Kidney tubule cell (primary cell): ENCODE measurements at regions not wholly inside any gene's neighbourhood (a gene's known extent, or its start where the extent isn't known, plus 50 kb on each side); places are given as distances from the start of the nearest gene placed in this dataset.

ENCODE experiments used
- DNase-seq: peaks from one replicate; pipeline ENCODE4 v3.0.0-alpha.2; 2018; ENCODE audit warnings: low spot score

- DNase-seq, result no peak
Observed at GRCh38 chr14:86626530-86626929, 1096.6 kb downstream of the FLRT2 start.

DNA sequence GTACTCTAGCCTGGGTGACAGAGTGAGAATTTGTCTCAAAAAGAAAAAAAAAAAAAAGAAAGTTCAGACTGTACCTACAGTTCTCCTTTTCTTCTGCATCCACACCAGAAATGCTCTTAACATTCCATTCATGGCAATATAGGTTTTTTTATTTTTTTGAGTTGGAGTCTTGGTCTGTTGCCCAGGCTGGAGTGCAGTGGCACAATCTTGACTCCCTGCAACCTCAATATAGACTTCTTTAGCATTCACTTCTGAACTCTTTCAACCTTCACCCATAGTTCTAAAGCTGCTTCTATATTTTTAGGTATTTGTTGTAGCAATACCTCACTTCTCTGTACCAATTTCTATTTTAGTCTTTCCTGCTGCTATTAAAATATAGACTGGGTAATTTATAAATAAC is 1095.7 kb downstream of the FLRT2 start:
- no peak for DNase-seq

GRCh38 chr14:86619726-86620125 is 1089.8 kb downstream of the FLRT2 start:
- DNase-seq, result no peak

- no peak for DNase-seq
Observed at GRCh38 chr14:86613786-86614185, 1083.8 kb downstream of the FLRT2 start.

DNA sequence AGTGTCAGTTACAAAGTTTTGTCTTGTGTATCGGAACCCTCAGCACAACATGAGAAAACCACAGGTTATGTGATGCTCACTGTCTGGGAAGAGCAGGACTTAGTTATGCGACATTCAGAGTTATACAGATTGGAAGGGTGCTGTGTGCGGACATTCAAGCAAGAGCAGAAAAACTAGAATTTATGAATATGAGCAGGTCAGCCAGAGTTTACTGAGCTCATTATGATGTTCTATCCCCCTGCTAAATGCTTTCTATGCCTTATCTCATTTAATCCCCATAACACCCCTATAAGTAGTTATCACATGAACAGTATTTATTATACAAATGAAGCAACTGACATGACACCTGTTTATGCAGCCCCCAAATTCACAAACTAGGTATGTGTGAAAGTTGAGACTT is 1083.2 kb downstream of the FLRT2 start:
- DNase-seq, result no peak

DNA sequence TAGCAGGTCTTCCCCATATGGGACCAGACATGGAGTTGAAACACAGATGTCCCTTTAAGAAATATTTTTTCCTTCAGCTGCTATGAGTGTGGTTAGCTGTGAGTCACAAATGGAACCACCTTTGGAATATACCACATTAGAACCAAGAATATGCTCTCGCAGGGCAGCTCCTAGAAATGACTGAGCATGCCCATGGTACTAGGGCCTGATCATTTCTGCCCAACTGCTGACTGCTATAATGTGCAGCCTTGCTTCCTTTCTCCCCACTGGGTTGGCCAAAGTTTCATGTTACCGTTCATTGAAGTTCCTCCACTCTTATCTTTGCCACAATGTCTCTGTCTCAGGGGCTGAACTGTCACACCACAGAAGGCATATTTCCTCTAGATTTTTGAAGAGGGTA is 1074.6 kb downstream of the FLRT2 start:
- peak; percentile 11 for DNase-seq

GRCh38 chr14:86602263-86602662 is 1072.3 kb downstream of the FLRT2 start:
- DNase-seq, result no peak

- DNase-seq, result no peak
Observed at GRCh38 chr14:86601813-86602212, 1071.9 kb downstream of the FLRT2 start.

DNA sequence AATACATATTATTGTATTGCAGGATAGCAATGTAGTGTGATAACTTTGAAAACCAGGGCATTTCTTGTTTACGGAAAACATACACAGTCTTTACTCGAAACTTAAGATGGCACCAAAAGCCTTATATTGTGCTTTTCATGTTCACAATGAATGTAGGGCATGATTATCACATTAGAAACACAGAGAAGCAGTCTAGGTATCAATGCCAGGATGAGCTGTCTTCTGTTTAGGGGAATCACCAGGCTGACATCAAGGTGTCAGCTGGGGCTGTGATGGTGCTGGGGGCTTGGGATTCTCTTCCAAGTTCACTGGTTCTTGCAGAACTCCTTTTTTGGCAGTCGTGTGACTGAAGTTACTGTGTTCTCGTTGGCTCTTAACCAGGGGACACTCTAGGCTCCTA is 1067.3 kb downstream of the FLRT2 start:
- DNase-seq, result no peak

GRCh38 chr14:86596024-86596423 is 1066.1 kb downstream of the FLRT2 start:
- no peak for DNase-seq

DNA sequence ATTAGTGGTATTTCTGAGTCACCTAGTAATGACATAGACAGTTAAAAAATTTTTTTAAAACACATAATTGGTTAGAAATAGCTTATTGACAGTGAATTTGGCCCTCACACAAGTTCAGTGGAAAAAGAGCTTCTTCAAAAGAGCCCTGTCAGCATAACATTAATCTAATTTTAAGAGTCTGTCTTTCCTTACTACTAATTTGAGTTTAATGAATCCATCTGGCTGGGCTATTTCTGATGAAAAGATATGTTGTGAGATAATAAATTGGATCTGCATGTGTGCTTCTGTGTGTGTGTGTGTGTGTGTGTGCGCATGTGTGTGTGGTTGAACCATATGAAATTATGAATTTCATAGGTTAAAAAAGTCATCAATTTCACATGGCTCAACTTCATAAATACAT is 1045.2 kb downstream of the FLRT2 start:
- no peak for DNase-seq

DNA sequence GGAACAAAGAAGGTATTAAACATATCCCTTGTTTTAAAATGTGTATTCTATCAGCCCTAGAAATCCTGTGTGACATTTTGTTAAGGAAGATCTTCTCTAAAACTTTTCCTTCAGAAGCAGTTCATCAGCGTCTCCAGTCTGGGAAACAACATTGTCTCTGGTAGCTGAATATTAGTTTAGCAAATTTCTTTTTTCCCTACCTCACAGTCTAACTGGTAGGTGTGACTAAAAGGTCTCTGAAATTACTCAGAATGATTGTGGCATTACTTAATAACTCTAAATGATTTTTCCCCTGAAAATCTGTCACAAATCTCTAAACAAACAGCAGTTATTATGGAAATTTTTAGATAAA is 1044.8 kb downstream of the FLRT2 start:
- DNase-seq, result no peak

DNA sequence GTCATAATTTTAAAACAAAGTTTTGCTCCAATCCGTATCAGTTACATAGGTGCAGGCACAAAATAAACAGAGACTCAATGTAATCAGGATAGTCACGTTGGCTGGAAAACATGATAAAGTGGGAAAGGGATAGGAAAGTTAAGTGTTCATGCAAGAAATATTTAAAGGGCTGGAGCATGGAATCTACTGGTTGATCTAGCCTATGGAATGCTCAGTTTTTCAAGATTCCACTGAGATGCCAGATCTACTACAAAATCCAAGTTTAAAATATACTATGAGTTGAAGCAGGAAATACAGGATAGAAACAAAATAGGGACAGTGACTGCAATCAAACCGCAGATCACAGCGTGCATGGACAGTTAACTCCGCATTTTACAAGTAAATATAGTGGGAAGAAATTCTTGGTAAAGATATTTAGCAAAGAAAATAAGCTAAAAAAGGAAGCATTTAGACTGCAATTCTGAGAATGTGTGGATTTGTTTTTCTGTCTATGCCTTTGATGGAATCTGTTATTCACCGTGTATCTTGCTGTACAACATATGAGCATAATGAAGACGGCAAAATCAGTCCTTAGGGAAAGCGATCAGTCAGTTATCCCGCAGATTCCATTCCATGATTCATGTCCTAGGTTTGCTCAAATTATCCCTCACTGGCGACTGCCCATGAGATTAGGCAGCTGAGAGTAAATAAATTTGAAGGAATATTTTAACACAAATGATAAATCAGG is 1044.3 kb downstream of the FLRT2 start:
- DNase-seq, result no peak

DNA sequence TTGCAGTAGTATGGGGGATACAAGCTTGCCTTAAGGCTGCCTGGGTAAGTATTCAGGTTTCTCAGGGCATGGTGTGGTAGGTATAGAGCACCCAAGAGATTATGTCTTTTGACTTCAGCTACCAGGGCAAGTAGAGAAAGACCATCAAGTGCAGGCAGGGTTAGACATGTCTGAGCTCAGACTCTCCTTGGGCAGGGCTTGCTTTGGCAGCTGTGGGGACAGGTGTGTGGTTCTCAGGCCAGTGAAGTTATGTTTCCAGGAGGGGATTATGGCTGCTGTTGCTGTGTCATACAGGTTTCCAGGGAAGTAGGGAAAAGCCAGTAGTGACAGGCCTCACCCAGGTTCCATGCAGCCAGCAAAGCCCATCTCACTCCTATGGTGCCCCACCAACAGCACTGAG is 1040.4 kb downstream of the FLRT2 start:
- no peak for DNase-seq

DNA sequence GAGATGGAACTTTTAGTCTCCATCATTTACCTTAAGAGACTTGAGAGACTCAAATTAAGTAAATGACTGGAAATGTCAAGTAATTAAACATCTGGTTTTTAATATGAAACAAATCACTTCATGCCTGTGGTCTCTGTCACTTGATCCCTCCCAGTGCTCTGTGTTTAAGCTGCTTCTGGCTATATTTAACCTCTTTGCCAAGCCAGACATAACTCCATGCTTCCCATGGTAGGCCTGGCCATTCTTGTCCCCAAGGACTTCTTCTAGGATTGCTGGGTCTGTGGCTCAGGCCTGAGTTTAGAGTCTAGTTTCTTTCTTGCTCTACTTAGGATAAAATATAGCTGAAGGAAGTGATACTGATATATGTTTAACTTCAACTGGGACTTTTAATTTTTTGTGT is 1013.6 kb downstream of the FLRT2 start:
- no peak for DNase-seq

DNA sequence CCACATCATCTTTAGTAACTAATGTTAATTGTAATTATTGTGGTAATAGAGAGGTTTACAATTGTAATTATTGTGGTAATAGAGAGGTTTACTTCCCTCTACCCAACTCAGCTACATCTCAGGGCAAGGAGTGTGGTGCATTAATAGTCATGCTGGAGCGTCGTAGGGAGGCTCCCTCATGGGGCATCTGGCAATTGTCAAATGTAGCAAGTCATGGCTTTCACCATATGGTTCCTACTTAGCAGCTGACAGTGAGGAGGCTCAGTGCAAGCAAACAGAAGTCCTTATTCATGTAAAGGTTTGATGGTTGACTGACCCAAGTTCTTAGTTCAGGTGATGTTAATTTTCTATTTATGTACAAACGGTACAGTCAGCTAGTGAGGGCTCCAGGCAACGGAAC is 1012.0 kb downstream of the FLRT2 start:
- DNase-seq, result no peak

- no peak for DNase-seq
Observed at GRCh38 chr14:86540636-86541247, 1010.8 kb downstream of the FLRT2 start.

GRCh38 chr14:86539361-86540070 is 1009.6 kb downstream of the FLRT2 start:
- DNase-seq, result no peak

DNA sequence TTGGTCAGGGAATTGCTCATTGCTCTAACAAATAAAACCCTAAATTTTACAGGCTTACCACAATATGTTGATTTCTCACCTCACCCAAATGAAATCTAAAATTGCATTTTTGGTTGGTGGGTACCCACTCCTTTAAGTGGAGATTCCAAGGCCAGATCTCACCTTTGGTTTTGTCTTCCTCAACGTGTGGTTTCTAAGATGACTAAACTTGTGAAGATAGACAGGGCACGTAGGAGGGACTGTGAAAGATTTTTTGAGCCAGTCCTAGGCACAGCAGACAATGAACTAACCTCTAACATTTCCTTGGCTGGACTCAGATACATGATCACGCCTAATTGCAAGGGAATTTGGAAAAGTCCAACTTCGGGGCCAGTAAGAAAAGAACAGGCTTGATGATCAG is 1003.9 kb downstream of the FLRT2 start:
- no peak for DNase-seq

DNA sequence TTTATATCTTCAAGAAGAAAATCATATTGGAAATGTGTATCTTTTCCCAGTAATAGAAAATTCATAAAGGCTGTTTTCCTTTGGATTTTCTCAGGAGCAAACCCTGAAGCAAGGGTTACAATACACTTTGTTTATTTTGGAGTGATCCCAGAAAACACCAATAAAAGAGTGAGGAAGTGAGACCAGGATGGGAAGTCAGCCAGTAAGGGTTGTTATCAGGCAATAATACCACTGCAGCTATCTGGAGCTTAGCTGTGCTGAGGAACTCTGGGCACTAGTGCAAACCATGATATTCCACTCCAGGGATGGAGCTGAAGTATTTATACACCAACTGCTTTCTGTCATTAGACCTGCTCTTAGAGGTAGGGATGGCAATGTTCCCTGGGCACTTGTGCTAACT is 1002.3 kb downstream of the FLRT2 start:
- DNase-seq, result peak; percentile 4

- DNase-seq, result no peak
Observed at GRCh38 chr14:86530457-86530856, 1000.5 kb downstream of the FLRT2 start.

GRCh38 chr14:86527312-86527711 is 997.4 kb downstream of the FLRT2 start:
- DNase-seq, result no peak

- no peak for DNase-seq
Observed at GRCh38 chr14:86525673-86526072, 995.7 kb downstream of the FLRT2 start.

DNA sequence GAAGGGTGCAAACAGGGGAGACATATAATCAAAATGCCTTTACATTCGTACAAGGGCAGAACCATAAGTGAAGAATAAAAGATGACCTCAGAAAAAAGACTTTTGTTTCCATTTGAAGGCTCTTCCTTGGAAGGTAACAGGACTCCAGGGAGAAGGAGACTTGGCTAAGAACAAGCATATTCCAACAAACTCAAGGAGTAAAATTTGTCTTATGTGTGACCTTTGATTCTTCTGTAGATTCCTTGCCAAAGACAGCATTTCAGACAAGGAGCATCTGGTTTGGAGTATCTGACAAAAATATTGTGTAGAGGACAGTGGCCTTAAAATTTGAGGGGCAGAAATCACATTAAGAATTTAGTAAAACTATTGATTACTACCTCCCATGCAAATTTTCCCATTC is 991.9 kb downstream of the FLRT2 start:
- DNase-seq, result no peak
